Stomach (tissue), 8 donors: ENCODE measurements at regions not wholly inside any gene's neighbourhood (a gene's known extent, or its start where the extent isn't known, plus 50 kb on each side); places are given as distances from the start of the nearest gene placed in this dataset.

Experiments
- DNase-seq, 2 donors: peaks; one replicate each; pipeline versions ENCODE4 v3.0.0 to v3.0.0-alpha.2; 2013 to 2019
- H3K27ac ChIP-seq, 5 donors: fragments of 200-600 bp in 4 of 5; sonication (generic) in 4 of 5; one replicate each; pipeline ENCODE4 v1.5.1; 2013 to 2019; ENCODE audit warnings: mild to moderate bottlenecking in 1 of 5, moderate library complexity in 1 of 5
- H3K27me3 ChIP-seq, 3 donors: fragments of 200-600 bp; sonication (generic); one replicate each; pipeline ENCODE4 v1.5.1; 2017 to 2019; ENCODE audit warnings: mixed run types in 1 of 3
- H3K36me3 ChIP-seq, 4 donors: fragments of 200-600 bp; sonication (generic); 1 replicate in 3 of 4; 2 replicates in 1 of 4; pipeline ENCODE4 v1.5.1; 2016 to 2019
- H3K4me1 ChIP-seq, 4 donors: fragments of 200-600 bp; sonication (generic); one replicate each; pipeline ENCODE4 v1.5.1; 2016 to 2019
- H3K4me3 ChIP-seq, 4 donors: fragments of 200-600 bp; sonication (generic) in 3 of 4; one replicate each; pipeline ENCODE4 v1.5.1; 2016 to 2019; ENCODE audit warnings: mild to moderate bottlenecking in 1 of 4
- H3K9me3 ChIP-seq, 4 donors: fragments of 200-600 bp; sonication (generic); one replicate each; pipeline ENCODE4 v1.5.1; 2016 to 2019
- EP300 ChIP-seq: sonication (generic); formaldehyde crosslinking; IDR thresholded peaks from one replicate; pipeline ENCODE4 v1.6.1; 2017; ENCODE audit warnings: antibody characterized with exemption
- POLR2A ChIP-seq, 4 donors: fragments of 450-650 bp; IDR thresholded peaks; one replicate each; pipeline ENCODE4 v1.6.1; 2016; ENCODE audit warnings: antibody characterized with exemption in 4 of 4, control low read depth in 2 of 4, mild to moderate bottlenecking in 1 of 4, moderate library complexity in 1 of 4
- POLR2AphosphoS5 ChIP-seq, 3 donors: sonication (generic); formaldehyde crosslinking; IDR thresholded peaks; one replicate each; pipeline ENCODE4 v1.6.1; 2016; ENCODE audit warnings: antibody characterized with exemption in 3 of 3
- WGBS, 5 donors: extraction: QIAGEN DNeasy Blood & Tissue Kit in 3 of 5; methylation state at CpG; one replicate each; pipeline versions ENCODE4 v1.1.5 to v1.1.7; 2013 to 2018; 5-methylcytosine and 5-hydroxymethylcytosine counted together
- intact Hi-C: fragments of 100-400 bp; cut with DNase I; formaldehyde crosslinking; loops from one replicate; pipeline ENCODE4 v1.15.1; 2023; ENCODE audit warnings: low total_unique reads
- TF ChIP-seq, protein P1 (sequence below), 7 experiments: fragments of 450-650 bp in 4 of 7; fragments of 200-600 bp in 3 of 7; sonication (generic) in 3 of 7; IDR thresholded peaks; one replicate each; pipeline ENCODE4 v1.5.1; 2016 to 2019; ENCODE audit warnings: antibody characterized with exemption in 7 of 7, control low read depth in 2 of 7, mild to moderate bottlenecking in 1 of 7
- donor health status: healthy with polysubstance abuse.
- donor health status: Bipolar disorder and iron deficiency.
- donor health status: healthy.

DNA sequence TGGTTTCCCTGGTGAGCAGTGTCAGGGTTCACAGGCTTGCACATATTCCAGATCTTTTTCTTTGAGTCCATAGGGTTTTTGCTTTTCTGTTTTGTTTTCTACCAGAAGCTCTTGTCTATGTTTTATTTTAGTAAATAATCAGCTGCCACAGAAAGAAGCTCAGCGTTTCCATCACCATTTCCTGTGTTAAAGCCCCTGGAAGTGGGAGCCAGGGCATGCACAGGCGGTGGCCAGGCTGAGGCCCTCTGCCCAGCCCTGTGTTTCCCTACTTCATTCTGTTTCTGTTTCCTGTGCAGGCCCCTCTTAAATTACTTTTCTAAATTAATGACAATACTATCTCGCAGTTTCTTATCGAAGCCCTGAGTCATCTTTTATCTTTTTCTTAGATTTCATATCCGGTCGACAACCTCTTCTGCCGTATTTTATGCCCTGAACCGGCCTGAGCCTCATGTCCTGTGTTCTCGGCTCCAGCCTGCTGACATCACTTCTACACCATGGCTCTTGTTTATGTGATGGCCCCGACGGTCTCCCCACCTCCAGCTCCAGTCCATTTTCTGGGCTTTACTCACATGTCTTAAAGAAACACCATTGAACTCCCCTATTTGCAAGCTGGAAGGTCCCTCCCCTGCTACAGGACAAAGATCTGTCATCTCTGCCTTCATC, 442.2 kb downstream of the TCERG1L start:
- Histone ChIP-seq H3K4me3 (no peak overlapping the region), H3K36me3 (no peaks in the 10 kb centered on the region), H3K27ac (no peak overlapping the region), H3K27me3 (peaks cover 0 to 20% (median 0%) of the 10 kb centered on the region in 3 donors), H3K4me1 (no peaks in the 10 kb centered on the region), H3K9me3 (peaks cover 0 to 11% (median 0%) of the 10 kb centered on the region in 4 donors)
- TF ChIP-seq POLR2AphosphoS5 (IDR thresholded peaks at IDR 0.05) = no peak
- no peak for TF ChIP-seq EP300
- TF ChIP-seq POLR2A (IDR thresholded peaks at IDR 0.05) = no peak
- TF ChIP-seq, protein P1, sequence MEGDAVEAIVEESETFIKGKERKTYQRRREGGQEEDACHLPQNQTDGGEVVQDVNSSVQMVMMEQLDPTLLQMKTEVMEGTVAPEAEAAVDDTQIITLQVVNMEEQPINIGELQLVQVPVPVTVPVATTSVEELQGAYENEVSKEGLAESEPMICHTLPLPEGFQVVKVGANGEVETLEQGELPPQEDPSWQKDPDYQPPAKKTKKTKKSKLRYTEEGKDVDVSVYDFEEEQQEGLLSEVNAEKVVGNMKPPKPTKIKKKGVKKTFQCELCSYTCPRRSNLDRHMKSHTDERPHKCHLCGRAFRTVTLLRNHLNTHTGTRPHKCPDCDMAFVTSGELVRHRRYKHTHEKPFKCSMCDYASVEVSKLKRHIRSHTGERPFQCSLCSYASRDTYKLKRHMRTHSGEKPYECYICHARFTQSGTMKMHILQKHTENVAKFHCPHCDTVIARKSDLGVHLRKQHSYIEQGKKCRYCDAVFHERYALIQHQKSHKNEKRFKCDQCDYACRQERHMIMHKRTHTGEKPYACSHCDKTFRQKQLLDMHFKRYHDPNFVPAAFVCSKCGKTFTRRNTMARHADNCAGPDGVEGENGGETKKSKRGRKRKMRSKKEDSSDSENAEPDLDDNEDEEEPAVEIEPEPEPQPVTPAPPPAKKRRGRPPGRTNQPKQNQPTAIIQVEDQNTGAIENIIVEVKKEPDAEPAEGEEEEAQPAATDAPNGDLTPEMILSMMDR (IDR thresholded peaks at IDR 0.05) = no peak
- no peak for DNase-seq
- WGBS, 5 donors = 53 to 63% (median 60%) methylated on average over 11 of the region's 11 CpGs
- intact Hi-C loops = no loop called here

DNA sequence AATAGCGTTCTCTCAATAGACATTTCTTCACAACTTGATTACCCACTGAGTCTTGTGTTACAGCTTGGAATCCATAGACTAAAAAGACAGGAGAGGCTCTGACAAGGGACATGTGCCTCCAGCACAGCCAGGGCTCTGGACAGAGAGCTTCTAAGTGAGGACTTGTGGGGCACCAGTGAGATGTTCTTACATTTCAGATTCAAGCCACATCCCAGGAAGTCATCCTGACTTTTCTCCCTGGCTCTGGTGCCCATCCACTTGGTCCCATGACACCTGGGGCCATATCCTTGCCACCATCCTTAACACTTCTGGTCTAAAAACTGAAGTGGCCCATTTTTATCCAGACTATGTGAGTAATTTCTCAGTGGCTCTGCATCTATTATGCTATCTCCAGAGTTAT, 440.1 kb downstream of the TCERG1L start:
- no peaks in the 10 kb centered on the region for H3K4me1 ChIP-seq
- intact Hi-C loops = no loop called here
- 0 to 81% (median 4%) methylated on average over 1 of the region's 1 CpG for WGBS, 5 donors
- DNase-seq = no peak
- no peak overlapping the region for H3K4me3 ChIP-seq
- H3K27ac ChIP-seq = no peak overlapping the region
- H3K9me3 ChIP-seq = peaks cover 0 to 11% (median 0%) of the 10 kb centered on the region in 4 donors
- TF ChIP-seq, protein P1 (IDR thresholded peaks at IDR 0.05) = no peak
- TF ChIP-seq POLR2A (IDR thresholded peaks at IDR 0.05) (no peak), POLR2AphosphoS5 (IDR thresholded peaks at IDR 0.05) (no peak), EP300 (no peak)
- H3K36me3 ChIP-seq = no peaks in the 10 kb centered on the region
- peaks cover 0 to 17% (median 0%) of the 10 kb centered on the region in 3 donors for H3K27me3 ChIP-seq

DNA sequence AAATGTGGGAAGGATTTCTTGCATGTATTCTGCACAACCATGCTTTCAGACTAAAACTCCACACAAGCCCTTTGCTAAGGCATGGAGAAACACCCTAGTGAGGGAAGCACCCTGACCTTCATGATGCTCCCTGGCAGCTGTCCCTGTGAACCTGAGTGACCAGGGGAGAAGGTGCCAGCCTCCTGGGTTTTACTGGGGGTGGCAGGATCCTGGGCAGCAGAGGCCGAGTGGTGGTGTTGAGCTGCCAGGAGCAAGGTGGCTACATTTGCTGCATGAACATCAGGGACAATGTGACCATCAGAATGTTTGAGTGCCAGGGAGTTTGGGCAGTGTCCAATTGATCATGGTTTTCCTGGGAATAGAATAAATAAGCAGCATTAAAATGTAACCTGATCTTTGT, 437.9 kb downstream of the TCERG1L start:
- DNase-seq = no peak
- H3K4me3 ChIP-seq = no peak overlapping the region
- H3K4me1 ChIP-seq = no peaks in the 10 kb centered on the region
- H3K27ac ChIP-seq = no peak overlapping the region
- 46 to 100% (median 86%) methylated on average over 1 of the region's 1 CpG for WGBS, 5 donors
- H3K27me3 ChIP-seq = peaks cover 0 to 5% (median 0%) of the 10 kb centered on the region in 3 donors
- intact Hi-C loops = no loop called here
- peaks cover 0 to 11% (median 0%) of the 10 kb centered on the region in 4 donors for H3K9me3 ChIP-seq
- TF ChIP-seq, protein P1 (IDR thresholded peaks at IDR 0.05) = no peak
- TF ChIP-seq EP300 = no peak
- no peaks in the 10 kb centered on the region for H3K36me3 ChIP-seq

DNA sequence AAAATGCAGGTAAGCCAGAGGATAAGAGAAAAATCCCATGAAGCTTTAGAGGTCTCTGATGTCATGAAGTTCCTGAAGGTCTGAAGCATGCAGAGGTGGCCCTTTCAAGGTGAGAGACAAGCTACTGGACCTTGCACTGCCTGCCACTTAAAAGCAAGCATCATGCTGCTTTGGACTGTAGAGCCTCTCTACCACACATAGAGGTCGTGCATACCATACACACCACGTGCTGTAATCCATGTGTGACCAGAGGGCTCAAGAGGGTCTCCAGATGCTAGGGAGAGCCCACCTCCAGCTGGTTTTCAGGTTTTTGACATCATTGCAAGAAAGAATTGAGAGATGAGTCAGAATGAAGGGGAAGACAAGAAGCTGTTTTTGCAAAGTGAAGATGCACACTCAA, 436.4 kb downstream of the TCERG1L start:
- Histone ChIP-seq H3K4me1 (no peaks in the 10 kb centered on the region), H3K9me3 (peaks cover 0 to 11% (median 0%) of the 10 kb centered on the region in 4 donors), H3K36me3 (no peaks in the 10 kb centered on the region), H3K4me3 (no peak overlapping the region), H3K27ac (no peak overlapping the region), H3K27me3 (peaks cover 0 to 12% (median 0%) of the 10 kb centered on the region in 3 donors)
- DNase-seq = no peak
- intact Hi-C loops = no loop called here
- 41 to 65% (median 49%) methylated on average over 2 of the region's 2 CpGs for WGBS, 5 donors
- TF ChIP-seq, protein P1 (IDR thresholded peaks at IDR 0.05) = no peak
- TF ChIP-seq POLR2A (IDR thresholded peaks at IDR 0.05) = no peak
- no peak for TF ChIP-seq EP300
- no peak for TF ChIP-seq POLR2AphosphoS5 (IDR thresholded peaks at IDR 0.05)
